RCC 7860 (cell line): ENCODE measurements at regions not wholly inside any gene's neighbourhood (a gene's known extent, or its start where the extent isn't known, plus 50 kb on each side); places are given as distances from the start of the nearest gene placed in this dataset.

Experiments
- DNase-seq: peaks from one replicate; pipeline ENCODE4 v3.0.0-alpha.2; 2015; ENCODE audit warnings: low spot score
- FAIRE-seq: peaks from 2 replicates; lab custom pipeline; 2012; peaks lifted over from hg19 to GRCh38; lab: Jason Lieb, UNC

DNA sequence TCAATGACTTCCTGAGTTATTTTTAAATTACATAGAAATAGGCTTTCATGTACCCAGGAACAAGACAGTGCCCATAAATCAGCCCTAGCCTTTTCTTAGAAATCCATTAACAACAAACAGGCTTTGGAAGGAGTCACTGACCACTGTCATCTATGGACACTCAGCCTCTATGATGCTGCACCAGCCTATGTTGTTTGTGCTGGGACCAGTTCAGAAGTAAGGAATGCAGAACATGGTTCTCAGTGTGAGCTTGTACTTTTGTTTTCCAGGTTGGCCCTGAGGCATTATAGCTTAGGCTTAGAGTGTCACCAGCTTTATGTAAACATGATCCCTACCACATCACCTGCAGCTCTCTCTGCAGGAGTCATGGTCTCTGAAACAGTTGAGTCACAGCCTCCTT lies 335.7 kb upstream of the CDH7 start:
- DNase-seq (no peak), FAIRE-seq (no peak)

DNA sequence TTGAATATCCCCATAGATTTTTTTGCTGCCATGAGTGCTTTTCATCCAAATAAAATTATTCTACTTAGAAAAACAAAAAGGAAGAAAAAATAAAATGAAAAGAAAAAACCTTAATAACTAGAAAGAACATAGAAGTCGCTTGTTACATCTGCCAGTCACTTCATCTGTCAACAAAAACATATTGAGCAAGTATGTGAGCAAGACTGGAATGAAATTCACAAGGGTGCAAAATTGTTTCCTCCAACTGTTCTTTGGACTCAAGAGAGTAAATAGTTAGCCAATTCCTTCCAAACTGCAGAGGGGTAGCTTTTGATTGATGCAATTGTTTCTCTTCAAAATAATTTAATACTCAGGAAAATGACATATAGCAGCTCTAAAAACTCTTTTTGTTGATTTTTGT lies 336.3 kb upstream of the CDH7 start:
- DNase-seq = no peak

DNA sequence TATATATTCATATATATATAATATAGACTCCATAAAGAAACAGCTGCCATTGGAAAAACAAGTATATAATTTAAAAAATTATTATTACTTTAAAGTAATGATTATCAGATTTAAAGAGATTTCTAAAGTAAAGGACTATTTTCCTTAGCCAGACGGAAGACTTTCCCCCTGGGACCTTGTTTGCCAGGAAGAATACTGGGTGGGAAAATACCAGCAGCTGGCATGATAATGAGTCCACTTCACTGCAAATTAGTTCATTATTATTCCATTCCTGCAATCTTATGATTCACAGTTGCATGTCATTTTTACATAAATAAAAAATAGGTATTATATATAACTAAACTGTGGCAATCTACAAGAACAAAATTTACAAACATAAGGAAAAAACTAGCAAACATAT lies 339.8 kb upstream of the CDH7 start:
- DNase-seq (no peak), FAIRE-seq (no peak)

More for the DNA sequence above, 336.3 kb upstream of the CDH7 start:
- FAIRE-seq = no peak

DNA sequence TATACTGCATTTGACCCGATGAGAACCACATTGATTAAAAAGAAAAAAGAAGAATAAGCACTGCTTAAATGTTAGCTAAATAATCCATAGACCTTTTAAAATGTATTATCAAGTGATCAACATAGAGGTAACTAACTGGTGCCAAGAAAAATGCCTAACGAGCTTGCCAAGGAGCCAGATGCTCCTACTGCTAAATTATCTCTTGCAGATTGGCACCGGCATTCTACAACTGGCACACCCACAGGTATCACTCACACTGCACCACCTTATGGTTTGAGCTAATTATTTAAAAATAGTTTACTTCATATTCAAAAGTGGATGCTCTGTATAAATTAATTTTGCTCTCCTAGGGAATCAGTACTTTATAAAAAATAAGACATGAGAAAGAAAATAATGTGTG lies 341.6 kb upstream of the CDH7 start:
- DNase-seq (no peak), FAIRE-seq (no peak)

DNA sequence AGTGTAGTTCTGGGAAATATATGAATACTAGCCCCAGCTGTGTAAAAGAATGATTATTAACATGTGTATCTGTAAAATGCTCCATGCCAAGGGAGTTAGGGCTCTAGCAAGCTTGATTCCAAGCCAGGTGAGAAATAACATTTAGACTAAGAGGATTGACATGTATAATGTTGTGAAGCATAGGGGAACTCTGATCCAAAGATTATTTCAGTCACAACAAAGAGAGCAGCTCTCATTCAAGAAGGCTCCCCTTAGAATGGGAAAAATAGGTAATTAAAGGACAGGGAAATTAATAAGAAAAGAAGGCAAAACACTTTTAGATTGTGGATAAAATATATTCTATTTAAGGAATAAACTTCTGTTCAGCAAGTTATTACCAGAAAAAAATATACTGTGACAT lies 347.3 kb upstream of the CDH7 start:
- FAIRE-seq (no peak), DNase-seq (no peak)

DNA sequence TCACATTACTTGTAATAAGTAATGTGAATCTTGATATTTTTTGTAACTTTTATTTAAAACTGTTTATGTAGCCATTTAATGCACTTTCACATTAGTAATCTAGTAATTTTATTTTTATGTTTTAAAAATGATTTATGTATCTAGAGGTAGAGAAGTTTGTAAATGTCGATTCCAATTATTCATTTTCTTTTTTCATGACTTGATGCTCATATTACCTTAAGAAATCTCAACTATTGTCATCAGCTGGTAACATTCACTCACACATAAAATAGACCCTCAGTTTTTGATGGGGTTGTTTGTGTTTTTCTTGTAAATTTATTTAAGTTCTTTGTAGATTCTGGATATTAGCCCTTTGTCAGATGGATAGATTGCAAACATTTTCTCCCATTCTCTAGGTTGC lies 351.7 kb upstream of the CDH7 start:
- DNase-seq (no peak), FAIRE-seq (no peak)

DNA sequence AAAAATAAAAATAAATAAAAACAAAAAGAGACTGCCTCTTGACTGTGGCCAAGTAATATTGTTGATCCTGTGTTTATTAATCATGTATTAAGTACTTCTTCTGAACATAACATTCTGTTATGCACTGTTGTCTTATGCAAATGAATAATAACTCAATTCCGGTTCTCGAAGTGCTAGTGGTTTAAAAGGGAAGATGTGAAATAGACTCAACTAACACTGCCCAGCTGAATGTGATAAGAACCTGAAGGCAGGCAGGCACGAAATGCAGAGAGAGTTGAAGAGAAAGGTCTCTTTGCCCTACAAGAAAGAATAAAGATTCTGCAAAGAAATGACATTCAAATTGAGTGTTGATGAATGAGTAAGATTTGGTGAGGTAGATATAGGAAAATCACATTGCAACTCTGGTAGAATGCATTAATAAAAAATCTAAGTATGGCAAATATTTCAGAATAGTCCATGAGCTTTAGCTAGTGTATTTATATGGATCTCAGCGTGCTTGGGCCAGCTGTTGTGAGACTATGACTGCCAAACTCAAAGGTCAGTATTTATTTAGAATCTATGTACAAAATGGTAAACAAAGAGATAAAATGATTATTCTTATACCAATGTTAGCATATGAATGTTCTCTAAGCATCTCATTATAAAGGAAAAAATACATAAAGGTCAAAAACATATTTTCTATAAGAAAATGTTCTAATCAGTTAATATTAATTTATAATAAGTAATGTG lies 352.3 kb upstream of the CDH7 start:
- no peak for FAIRE-seq
- DNase-seq = no peak

DNA sequence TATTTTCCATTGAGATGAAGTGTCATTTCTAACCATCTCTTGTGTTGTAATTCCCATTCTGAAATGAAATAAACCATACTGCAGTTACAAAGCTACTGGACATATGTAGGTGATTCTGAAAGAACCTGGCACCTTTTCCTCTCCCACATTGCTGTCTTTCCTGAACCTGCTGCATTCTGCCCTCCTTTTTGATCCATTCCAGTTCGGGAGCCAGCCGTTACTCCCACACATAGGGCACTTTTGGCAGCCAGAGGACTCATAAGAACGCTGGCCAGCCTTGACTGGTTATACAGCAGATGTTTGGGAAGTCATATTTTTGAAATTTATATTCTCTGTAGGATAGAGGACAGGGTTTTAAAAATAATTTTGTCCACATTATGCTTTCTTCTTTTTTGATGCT lies 369.8 kb upstream of the CDH7 start:
- no peak for DNase-seq
- FAIRE-seq = no peak

DNA sequence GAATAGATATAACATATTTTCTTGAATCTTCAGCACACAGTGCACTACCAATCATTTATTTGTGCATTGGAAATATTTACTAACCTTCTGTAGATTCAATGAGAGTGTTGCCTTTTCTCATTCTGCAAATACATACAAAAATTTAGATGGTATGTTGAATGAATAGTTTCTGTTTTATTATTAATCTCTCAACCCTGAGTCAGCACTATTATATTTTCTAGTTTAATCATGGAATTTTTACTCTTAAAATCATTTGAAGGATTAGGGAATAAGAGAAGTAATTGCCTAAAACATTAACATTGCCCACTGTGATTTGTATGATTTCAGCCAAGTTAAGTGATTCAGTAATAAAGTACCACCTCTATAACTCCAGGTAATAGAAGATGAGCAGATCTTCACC lies 370.2 kb upstream of the CDH7 start:
- DNase-seq (no peak), FAIRE-seq (no peak)

DNA sequence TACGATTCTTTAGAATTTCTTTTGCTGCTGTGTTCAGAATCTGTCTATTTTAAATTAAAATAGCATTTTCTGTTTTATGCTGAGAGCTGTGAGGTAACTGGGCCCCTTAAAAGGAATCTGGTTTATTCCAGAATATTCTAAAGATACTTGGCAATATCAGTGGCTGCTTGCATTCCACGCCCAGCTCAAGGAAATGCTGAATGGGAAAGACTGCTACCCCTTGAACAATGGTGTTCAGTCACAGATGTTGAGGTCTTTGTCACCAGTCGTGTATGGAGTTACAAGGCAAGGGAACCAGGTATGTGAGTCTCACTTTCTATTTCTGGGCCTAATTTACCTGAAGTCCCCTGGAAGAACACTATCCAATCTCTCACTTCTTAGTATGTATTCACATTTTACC lies 377.9 kb upstream of the CDH7 start:
- no peak for FAIRE-seq
- DNase-seq = no peak

DNA sequence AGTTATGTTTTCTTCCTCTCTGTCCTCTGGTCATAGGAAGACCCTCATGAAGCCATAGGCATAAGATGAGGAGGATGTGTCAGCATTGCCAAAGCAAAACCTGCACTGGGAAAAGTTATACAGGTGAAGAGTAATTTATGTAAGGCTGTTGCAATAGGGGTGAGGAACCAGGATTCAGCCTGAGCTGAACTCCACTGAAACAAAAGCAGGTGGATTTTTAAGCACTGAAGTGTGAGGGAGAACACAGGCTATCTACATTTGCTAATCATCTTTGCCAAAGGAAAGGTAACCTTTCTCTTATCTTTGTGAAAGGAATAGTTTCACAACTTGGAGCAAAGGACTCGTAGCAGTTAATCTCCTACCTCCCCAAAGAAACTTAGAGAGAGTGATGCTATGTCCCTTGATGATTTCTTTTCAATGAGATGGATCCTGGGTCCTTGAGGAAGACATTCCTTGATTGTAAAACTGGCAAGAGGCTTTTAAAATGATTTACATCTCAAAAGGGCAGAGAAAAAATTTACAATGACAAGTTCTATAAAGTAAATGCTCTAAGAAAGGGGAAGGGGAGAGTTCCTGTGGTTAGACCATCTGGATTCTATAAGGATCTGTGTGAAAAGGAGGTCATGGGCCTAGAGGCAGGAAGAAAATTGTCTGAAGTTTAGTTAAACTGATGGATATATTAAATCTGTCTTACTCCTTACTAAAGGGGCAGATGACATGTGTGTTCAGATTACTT lies 385.4 kb upstream of the CDH7 start:
- DNase-seq (no peak), FAIRE-seq (no peak)

DNA sequence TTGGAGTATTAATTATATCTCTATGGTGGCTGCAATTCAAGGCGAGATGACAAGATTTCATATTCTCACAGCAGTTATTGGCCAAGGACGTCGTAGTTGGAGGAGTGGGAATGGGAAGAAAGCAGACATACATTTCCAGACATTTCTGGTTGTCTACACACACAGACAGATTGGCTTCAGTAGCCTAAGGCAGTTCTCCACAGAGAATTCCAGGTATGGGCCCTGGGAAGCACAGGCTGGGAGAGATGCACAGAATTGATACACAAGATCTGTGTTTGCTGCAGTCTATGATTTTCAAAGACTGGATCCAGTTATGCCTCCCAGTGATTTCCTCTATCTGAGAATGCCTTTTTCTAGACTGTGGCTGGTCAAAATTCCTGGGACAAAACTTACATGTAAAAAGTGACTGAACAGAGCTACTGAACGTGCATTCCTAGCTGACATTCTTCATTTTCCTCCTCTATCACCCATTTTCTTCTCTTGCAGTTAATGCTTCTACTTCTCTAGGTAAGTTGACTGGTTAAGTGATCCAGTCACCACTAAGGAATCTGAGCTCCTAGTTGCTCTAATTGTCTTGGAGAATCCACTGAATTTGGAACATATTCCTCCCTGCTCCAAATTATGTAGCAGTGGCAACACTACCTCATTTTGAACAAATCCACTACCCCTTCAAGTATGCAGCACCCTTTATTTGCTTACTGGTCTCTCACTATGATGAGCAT lies 386.7 kb upstream of the CDH7 start:
- no peak for DNase-seq
- FAIRE-seq = no peak

DNA sequence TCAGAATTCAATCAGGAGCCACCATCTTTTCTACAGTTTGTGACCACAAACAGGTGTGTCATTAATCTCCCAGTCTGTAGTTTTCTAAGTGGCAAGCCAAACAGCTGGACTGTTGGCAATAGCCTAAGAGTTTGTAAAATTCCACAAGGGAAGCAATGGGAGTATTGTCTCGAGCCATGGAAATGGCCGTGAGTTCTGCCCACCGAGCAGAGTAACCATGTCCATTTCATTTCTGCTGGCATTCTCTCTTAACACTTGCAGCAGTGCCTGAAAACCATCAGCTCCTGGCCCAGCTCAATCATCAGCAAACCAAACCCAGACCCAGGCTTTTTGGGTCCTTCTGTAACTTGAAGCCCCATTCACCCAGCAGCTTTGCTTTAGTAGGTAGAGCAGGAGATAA lies 387.8 kb upstream of the CDH7 start:
- DNase-seq (no peak), FAIRE-seq (no peak)

DNA sequence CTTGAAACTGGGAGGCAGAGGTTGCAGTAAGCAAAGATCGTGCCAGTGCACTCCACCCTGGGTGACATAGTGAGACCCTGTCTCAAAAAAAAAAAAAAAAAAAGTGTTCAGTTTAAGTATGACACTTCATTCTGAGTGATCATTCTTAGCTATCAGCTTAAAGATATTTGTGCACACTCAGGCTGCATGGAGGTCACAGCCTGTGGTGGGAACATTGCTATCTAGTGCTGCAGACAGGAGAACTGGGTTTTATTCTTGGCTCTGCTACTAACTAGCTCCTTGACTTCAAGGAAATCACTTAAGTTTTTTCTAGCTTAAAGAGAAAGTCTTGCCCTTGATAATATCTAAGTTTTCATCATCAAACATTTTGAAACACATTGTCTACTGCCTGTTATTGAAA lies 391.3 kb upstream of the CDH7 start:
- FAIRE-seq (no peak), DNase-seq (no peak)

DNA sequence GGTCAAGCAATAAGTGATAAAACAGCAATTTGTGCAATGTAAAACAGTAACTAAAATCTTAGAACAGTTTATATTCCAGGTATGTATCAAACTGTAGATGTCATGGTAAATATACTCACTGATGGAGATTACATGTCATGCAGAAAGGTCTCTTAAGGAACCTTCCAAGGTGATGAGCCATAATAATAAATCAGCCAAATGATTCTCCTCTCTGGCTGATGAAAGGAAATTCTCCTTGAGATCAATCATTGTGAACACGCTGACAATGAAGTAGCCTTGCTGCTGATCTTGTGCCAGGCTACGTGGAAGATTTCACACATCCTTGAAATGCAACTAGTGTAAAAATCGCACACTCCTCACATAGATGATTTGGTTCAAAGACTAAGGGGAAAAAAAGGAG lies 392.5 kb upstream of the CDH7 start:
- DNase-seq (no peak), FAIRE-seq (no peak)

DNA sequence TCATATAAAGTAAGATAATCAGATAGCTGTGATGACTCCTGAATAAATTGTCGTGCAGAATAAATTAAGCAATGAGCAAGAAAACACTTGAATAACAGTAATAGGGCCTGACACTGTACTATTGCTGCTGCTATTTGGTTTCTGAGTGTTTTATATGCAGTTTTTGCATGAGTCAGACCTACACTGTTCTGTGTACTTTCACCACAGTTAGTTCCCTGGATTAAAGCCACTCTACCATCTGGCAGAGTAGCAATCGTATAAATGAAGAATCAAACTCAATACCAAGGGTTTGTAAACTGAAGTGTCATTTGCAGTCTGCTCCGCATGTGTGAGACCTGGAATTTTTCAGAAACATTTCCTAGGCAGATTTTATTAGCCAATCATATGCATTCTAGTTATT lies 398.6 kb upstream of the CDH7 start:
- no peak for FAIRE-seq

DNA sequence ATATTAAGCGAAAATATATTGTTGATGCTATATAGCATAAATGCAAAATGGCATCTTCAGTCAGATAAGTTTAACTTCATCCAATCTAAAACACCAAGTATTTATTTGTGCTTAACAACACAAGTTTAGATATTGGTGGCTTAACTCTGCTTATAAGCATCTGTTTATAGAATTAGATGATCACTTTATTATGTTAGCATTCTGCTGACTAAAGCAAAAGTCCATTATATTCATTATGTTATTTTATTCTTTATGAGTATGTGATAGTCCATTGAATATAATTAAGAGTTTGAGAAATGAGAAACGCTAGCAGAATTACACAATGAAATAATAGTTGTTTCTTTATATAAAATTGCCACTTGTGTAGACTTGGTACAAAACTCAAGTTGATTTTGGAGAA lies 401.2 kb upstream of the CDH7 start:
- FAIRE-seq = no peak
- no peak for DNase-seq

More for the DNA sequence above, 398.6 kb upstream of the CDH7 start:
- no peak for DNase-seq

DNA sequence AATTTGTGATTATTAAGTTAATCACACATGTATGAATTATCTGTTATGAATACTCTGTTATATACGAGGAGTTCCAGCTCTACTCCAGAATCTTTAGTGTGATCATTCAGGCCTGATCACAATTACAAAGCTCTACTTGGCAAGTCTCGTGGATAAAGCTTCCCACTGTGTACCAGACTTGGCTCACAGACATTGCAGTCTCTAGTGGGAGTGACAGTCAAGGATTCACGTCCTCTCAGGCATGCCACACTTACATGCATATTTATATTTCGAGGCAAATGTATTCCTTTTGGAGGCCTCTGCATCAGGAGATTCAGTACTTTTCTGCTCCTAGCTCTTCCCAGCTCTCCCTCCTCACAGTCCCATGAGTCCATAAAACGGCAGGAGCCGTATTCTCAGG lies 403.4 kb upstream of the CDH7 start:
- DNase-seq (no peak), FAIRE-seq (no peak)

DNA sequence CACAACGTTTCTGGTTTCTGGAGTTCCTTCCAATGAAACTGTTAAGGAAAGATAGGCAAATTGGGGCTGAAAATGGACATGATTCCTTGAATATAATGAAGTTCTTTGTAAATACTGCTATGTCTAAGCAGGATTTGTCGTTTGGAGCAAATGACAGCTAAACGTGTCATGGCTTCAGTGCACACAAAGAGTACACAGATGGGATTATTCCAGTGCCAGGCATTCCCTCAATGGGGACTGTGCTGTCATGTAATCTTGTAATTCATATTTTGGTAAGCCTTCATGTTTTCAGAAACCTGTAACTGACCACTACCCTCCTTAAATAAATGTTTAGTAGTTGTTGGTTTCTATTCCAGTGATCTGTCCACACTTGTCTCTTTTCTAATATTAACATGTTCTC lies 404.7 kb upstream of the CDH7 start:
- FAIRE-seq = no peak

DNA sequence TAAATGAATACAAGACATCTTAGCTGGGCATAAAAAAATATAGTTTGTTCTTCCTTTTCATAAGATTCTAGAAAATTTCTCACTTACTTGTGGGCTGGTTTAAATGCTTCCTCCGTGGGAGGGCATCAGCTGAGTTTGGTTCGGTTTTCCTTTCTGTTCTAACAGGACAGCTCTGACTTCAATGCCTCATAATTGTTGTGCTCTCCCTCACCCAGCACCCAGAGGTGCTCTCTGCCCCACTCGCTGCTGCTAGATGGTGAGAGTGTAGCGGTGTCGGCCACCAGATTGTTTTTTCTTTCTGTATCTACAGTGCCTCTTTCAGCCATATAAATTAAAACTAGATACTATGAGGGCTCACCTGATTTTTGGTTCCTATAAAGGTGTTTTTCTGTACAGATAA lies 407.2 kb upstream of the CDH7 start:
- no peak for FAIRE-seq
- DNase-seq = no peak

More for the DNA sequence above, 404.7 kb upstream of the CDH7 start:
- no peak for DNase-seq

DNA sequence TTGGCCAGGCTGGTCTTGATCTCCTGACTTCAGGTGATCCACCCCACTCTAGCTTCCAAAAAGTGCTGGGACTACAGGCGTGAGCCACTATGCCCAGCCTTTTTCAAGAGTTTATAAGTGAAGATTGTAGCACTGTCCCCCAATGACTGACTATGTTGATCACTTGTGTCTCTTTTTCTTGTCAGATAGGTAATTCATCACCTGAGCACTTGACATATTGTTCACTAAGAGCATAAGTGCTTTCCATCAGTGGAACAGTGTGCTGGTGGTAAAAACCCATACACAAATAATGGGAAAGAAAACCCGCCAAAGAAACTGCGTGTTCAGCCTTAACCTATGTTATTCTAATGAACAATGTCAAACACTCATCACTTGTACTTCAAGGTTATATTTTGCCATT lies 414.4 kb upstream of the CDH7 start:
- no peak for FAIRE-seq

DNA sequence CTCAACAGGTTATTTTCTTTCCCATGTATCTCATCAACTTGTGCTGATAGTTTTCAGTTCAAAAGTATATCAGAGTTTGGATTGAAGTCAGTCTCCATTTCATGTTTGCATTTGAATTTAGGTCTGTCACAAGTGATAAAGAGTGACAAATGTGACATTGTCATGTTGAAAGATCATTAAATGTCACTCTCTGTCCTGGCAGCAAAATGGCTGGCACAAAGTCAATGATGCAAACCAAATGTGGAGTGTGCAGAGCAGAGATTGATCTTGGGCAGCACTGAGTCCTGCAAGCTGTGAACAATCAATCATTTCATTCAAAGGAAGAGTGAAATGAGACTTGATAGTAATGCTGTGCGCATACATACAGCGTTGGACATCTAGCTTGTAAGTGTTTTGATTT lies 421.8 kb upstream of the CDH7 start:
- FAIRE-seq (no peak), DNase-seq (no peak)

More for the DNA sequence above, 414.4 kb upstream of the CDH7 start:
- no peak for DNase-seq
